Sigmoid colon (tissue), 3 donors: ENCODE measurements at regions not wholly inside any gene's neighbourhood (a gene's known extent, or its start where the extent isn't known, plus 50 kb on each side); places are given as distances from the start of the nearest gene placed in this dataset.

Experiments used
- CTCF ChIP-seq, 4 experiments: fragments of 450-650 bp in 3 of 4; fragments of 200-600 bp in 1 of 4; IDR thresholded peaks; one replicate each; pipeline ENCODE4 v1.5.1; 2016 to 2019; ENCODE audit warnings: antibody characterized with exemption in 4 of 4, mild to moderate bottlenecking in 3 of 4, moderate library complexity in 2 of 4
- POLR2A ChIP-seq, 2 donors: fragments of 450-650 bp; IDR thresholded peaks; one replicate each; pipeline ENCODE4 v1.6.1; 2016; ENCODE audit warnings: antibody characterized with exemption in 2 of 2, mild to moderate bottlenecking in 2 of 2, moderate library complexity in 2 of 2

- no peak for TF ChIP-seq CTCF (IDR thresholded peaks at IDR 0.05)
- TF ChIP-seq POLR2A (IDR thresholded peaks at IDR 0.05): no peak
These were observed 439.2 kb upstream of the SMARCA2 start for GRCh38 chr9:1575939-1576338.
